ENCODE measurements at regions not wholly inside any gene's neighbourhood (a gene's known extent, or its start where the extent isn't known, plus 50 kb on each side); places are given as distances from the start of the nearest gene placed in this dataset.
"Not testable (repeated sequence)": the region's sequence is repeated elsewhere in the genome, so short reads cannot be mapped to it uniquely, and the experiment has no call there.

DNA sequence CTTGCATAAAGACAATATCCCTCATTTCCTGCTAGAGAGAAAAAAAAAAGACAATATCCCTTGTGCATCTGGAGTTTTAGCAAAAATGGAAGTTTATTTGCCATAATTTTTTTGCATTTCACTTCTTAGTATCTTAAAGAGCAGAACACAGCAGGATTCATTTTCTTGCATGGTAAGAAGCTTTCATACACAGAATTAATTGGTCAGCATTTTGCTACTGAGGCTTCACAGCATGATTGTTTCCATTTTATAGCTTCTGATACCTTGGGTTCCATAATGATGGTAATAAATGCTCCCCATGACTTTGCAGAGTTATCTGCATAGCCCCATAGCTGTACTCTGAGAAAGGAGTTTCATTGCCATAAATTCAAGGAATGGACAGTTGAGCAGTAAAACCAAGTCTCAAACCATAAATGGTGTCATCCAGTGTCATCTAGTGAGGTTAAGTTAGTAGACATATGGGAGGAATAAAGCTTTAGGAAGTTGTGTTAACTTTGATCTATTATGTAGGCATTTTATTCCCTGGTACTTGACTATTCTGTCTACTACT, 88.8 kb upstream of the PLD5 start:
- no peak for DNase-seq

DNA sequence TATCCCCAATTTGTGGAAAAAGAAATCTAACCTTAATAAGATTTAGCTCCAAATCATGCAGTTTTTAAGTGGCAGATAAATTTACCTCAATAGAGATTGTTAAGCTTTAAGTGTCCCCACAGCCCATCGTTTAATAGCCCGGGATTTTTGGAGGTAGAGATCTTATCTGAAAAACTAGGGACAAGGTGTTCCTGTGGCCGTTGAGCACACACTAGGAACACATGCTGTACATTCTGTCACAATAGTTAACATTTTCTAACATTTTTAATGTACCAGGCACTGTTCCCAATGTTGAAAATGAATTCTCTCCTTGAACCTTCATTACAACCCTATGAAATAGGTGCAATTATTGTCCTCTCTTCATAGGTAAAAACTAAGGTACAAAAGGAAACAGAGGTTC, 85.7 kb upstream of the PLD5 start:
- no peak for DNase-seq

DNA sequence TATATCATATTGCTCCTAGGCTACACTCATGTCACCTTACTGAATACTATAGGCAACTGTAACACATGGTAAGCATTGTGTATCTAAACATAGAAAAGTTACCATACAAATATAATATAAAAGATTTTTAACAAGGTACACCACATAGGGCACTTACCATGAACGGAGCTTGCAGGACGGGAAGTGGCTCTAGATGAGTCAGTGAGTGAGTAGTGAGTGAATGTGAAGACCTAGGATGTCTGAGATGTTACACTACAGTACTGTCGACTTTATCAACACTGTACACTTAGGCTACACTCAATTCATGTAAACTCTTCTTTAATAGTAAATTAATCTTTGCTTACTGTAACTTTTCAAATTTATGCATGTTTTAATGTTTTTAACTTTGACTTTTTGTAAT, 81.0 kb upstream of the PLD5 start:
- no peak for DNase-seq

DNA sequence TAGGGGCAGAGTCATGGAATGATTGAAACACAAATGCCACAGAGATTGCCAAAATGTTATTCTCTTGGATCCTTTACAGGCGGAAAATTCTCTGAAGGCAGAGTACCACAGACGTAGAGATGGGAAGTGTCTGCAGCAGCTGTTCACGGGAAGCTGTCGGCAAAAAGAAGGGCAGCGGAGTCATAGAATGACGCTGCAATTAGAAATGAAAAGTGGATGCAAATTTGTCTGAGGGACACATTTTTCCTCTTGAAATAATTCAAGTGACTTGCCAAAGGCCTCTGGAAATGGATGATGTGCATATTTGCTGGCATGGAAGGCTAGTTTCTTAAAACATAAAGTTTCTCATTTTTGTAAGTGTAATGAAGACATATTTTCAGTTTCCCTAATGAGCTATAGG, 77.5 kb upstream of the PLD5 start:
- DNase-seq: no peak

DNA sequence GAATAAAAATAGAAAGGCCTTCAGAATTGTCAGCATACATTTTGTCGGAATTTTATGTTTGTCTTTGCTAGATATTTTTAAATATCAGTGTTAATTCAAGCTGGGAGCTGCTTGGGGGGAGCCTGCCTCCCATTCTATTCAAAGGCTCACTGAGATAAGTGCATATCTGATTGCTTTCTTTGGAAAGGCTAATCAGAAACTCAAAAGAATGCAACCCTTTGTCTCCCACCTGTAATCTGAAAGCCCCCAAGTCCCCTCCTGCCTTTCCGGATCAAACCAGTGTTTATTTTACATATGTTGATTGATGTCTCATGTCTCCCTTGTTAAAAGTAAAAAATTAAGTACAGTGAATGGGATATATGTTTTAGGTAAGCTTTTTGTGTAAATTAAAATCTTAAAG, 69.3 kb upstream of the PLD5 start:
- DNase-seq: not testable (repeated sequence)

DNA sequence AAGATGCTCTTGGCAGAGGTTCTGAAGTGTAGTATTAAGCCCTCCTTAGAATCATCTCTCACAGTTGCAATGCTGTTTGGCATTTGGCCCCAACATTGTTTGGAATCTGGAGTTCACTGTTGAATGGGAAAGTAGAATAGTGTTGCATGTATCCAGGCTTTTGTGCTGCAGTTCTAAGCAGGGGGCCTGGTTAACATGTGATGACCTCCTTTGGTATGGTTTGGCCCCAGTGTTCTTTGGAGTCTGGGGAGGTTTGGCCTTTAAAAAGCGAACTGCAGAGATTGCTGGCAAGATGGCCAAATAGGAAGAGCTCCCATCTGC, 61.8 kb upstream of the PLD5 start:
- no peak for DNase-seq

DNA sequence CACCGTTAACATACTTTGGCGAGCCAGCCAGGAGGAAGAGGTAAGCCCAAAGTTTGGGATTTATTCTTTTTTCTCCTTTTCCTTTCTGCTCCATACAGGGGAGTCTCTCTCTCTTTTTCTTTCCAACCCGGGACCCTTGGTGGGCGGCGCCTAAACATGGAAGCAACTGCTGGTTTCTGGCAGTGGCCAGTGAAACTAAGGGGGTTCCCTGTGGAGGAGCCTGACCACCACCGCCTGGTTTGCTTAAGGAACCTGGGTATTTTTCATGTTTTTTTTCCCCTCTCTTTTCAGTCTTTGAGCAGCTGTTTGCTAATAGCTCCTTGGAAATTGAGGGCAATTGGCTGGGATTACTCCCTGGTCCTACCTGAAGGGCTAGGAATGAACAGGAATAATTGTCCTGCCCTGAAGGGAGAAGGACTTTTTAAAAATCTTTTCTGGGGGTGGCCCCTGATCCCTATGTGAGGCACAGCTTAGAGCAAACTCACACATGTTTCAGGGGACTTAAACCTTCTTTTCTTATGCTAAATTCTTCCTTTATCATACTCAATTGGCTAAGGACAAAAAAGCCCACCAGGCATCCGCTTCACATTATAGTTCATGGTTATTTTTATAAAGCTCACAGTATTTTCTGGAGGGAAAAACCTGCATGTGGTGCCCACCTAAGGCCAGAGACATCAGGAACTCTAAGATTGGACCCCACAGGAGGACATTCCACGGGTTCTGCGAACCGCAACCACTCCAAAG, 61.3 kb upstream of the PLD5 start:
- no peak for DNase-seq

DNA sequence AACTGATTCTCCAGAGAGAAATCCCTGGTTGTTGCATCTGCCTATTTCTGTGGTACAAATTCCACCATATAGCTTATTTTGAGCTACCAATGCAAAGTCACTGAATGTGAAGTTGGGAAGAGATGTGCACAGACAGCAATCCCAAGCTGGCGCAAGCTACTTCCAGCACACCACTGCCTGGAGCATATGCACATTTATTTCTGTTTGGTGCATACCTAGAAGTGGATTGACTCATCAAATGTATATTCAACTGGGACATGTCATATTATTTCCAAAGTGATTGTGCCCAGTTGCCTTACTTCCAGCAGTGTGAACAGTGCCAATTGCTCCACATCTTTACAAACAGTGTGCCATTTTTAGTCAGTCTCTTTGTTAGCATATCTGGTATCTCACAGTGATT, 58.2 kb upstream of the PLD5 start:
- DNase-seq: no peak

DNA sequence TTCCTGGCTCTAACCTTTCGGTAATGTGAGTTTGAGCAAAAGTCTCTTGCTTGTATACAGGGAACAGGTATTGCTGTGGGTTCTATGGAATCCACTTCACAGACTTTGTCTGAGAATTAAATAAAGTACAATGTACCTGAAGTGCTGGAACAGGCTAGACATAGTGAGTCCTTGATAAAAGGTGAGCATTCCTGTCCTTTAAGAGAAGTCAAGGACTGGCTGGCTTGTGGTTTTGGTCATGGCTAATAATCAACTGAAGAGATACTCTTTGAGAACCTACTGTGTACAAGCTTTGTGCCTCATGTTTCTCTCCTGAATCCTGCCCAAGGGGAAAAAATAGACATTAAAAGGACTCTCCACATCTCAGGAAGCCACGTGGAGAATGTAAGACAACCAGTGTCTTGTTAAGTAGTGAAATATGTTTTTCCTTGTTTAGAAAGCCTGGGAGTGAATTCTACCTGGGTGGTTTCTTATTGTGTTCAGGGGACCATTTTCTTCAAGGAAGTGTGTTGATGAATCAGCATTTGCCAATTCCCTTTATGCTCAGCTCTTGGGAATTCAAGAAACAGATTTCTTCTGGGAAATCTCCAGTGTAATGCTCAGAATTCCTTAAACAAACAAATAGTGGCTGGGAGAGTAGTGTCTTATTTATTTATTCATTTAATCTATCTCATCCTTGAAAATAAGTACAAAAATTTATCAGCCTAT, 55.2 kb upstream of the PLD5 start:
- DNase-seq: no peak
